ENCODE measurements at regions not wholly inside any gene's neighbourhood (a gene's known extent, or its start where the extent isn't known, plus 50 kb on each side); places are given as distances from the start of the nearest gene placed in this dataset.

- H3K4me3 ChIP-seq (ENCODE audit: low read depth, low read length), result no peak overlapping the region
- no peaks in the 10 kb centered on the region for H3K9me3 ChIP-seq (ENCODE audit: control insufficient read depth, insufficient read depth, low read depth, low read length)
- POLR2A ChIA-PET, result no interaction called here
- no peak for TF ChIP-seq ZNF404 (tag by site-specific recombination; IDR thresholded peaks at IDR 0.05)
- no peak for TF ChIP-seq WT1 (tag by site-specific recombination; IDR thresholded peaks at IDR 0.05)
- no peak for TF ChIP-seq MZF1 (tag by site-specific recombination; IDR thresholded peaks at IDR 0.05; ENCODE audit: borderline replicate concordance)
- TF ChIP-seq ZNF654 (tag by site-specific recombination; IDR thresholded peaks at IDR 0.05; ENCODE audit: low read depth), result no peak
- H3K4me1 ChIP-seq (ENCODE audit: control insufficient read depth, insufficient read depth, low read length), result no peaks in the 10 kb centered on the region
- H3K36me3 ChIP-seq (ENCODE audit: control insufficient read depth in 2 of 2, insufficient read depth in 1 of 2, low read length in 2 of 2), result no peaks in the 10 kb centered on the region
- CTCF ChIA-PET, result no interaction called here
- no peak overlapping the region for H3K27ac ChIP-seq (ENCODE audit: extremely low read depth, low read depth, low read length)
Measured at GRCh38 chr4:188682321-188682720, 543.1 kb downstream of the TRIML1 start.

GRCh38 chr4:188683571-188683970 lies 544.3 kb downstream of the TRIML1 start:
- Histone ChIP-seq H3K4me3 (ENCODE audit: low read depth, low read length) (no peak overlapping the region), H3K27ac (ENCODE audit: extremely low read depth, low read depth, low read length) (no peak overlapping the region), H3K4me1 (ENCODE audit: control insufficient read depth, insufficient read depth, low read length) (no peaks in the 10 kb centered on the region), H3K9me3 (ENCODE audit: control insufficient read depth, insufficient read depth, low read depth, low read length) (no peaks in the 10 kb centered on the region), H3K36me3 (ENCODE audit: control insufficient read depth in 2 of 2, insufficient read depth in 1 of 2, low read length in 2 of 2) (no peaks in the 10 kb centered on the region)
- no peak for TF ChIP-seq ZNF488 (tag by site-specific recombination; IDR thresholded peaks at IDR 0.05)
- no peak for TF ChIP-seq ZNF560 (tag by site-specific recombination; IDR thresholded peaks at IDR 0.05; ENCODE audit: borderline replicate concordance)
- TF ChIP-seq ZNF747 (tag by site-specific recombination; IDR thresholded peaks at IDR 0.05), result no peak
- TF ChIP-seq HOXA7 (CRISPR knock-in tag; IDR thresholded peaks at IDR 0.05; ENCODE audit: borderline replicate concordance), result no peak
- no peak for TF ChIP-seq TCF7L2 (IDR thresholded peaks at IDR 0.05; ENCODE audit: borderline replicate concordance, low read depth, low read length)
- TF ChIP-seq KLF9 (tag by site-specific recombination; IDR thresholded peaks at IDR 0.05; ENCODE audit: low read depth), result no peak
- TF ChIP-seq SP3 (tag by site-specific recombination; IDR thresholded peaks at IDR 0.05), result no peak
- no peak for TF ChIP-seq ZNF280C (tag by site-specific recombination; IDR thresholded peaks at IDR 0.05)
- TF ChIP-seq ZNF660 (tag by site-specific recombination; IDR thresholded peaks at IDR 0.05), result no peak
- TF ChIP-seq ZNF571 (tag by site-specific recombination; IDR thresholded peaks at IDR 0.05), result no peak
- no peak for TF ChIP-seq PRDM4 (tag by site-specific recombination; IDR thresholded peaks at IDR 0.05)
- TF ChIP-seq ZNF558 (tag by site-specific recombination; IDR thresholded peaks at IDR 0.05), result no peak
- TF ChIP-seq ZNF211 (tag by site-specific recombination; IDR thresholded peaks at IDR 0.05; ENCODE audit: low read depth), result no peak
- TF ChIP-seq ELK4 (IDR thresholded peaks at IDR 0.05; ENCODE audit: borderline replicate concordance, low read depth, low read length), result no peak
- POLR2A ChIA-PET, result no interaction called here
- CTCF ChIA-PET, result interaction anchor here (0.5 kb wide), 1 partner anchor 525 kb away, joined by 3 read pairs; no protein-coding TSS in a partner anchor
